Glutamatergic neuron (in vitro differentiated cells): ENCODE measurements at regions not wholly inside any gene's neighbourhood (a gene's known extent, or its start where the extent isn't known, plus 50 kb on each side); places are given as distances from the start of the nearest gene placed in this dataset.

Experiments
- DNase-seq: peaks from one replicate; pipeline ENCODE4 v3.0.0; 2022
- H3K27ac Mint-ChIP-seq: one replicate; pipeline ENCODE4 v1.8.0; 2020; ENCODE audit warnings: mild to moderate bottlenecking, mixed read lengths, inconsistent platforms; ENCODE audit not compliant: unreplicated experiment
- H3K27me3 Mint-ChIP-seq: one replicate; pipeline ENCODE4 v1.8.0; 2020; ENCODE audit warnings: mild to moderate bottlenecking, moderate library complexity, mixed read lengths, inconsistent platforms; ENCODE audit not compliant: unreplicated experiment
- H3K36me3 Mint-ChIP-seq: one replicate; pipeline ENCODE4 v1.8.0; 2020; ENCODE audit warnings: mild to moderate bottlenecking, mixed read lengths, inconsistent platforms; ENCODE audit not compliant: unreplicated experiment
- H3K4me1 Mint-ChIP-seq: one replicate; pipeline ENCODE4 v1.8.0; 2020; ENCODE audit warnings: mild to moderate bottlenecking, low read depth, mixed read lengths, inconsistent platforms; ENCODE audit not compliant: unreplicated experiment
- H3K4me3 Mint-ChIP-seq: one replicate; pipeline ENCODE4 v1.8.0; 2020; ENCODE audit warnings: mild to moderate bottlenecking, mixed read lengths, inconsistent platforms; ENCODE audit not compliant: unreplicated experiment
- H3K9me3 Mint-ChIP-seq: one replicate; pipeline ENCODE4 v1.8.0; 2020; ENCODE audit warnings: mild to moderate bottlenecking, moderate library complexity, mixed read lengths, inconsistent platforms; ENCODE audit not compliant: unreplicated experiment
- CTCF ChIP-seq: fragments of 200-600 bp; sonication (generic); IDR thresholded peaks from one replicate; pipeline ENCODE4 v1.5.0; 2021; ENCODE audit not compliant: partially characterized antibody, unreplicated experiment

- Mint-ChIP-seq H3K4me1 (no peaks in the 10 kb centered on the region), H3K9me3 (peaks cover 24% of the 10 kb centered on the region), H3K27me3 (peaks cover 8% of the 10 kb centered on the region), H3K36me3 (peaks cover 19% of the 10 kb centered on the region), H3K27ac (no peak overlapping the region), H3K4me3 (no peak overlapping the region)
- no peak for DNase-seq
- TF ChIP-seq CTCF: no peak
Measured at GRCh38 chr22:47762141-47762540, 999.7 kb downstream of the TBC1D22A start.

GRCh38 chr22:47759909-47760308 lies 997.5 kb downstream of the TBC1D22A start:
- no peak for TF ChIP-seq CTCF
- H3K4me1 Mint-ChIP-seq: no peaks in the 10 kb centered on the region
- DNase-seq: no peak
- peaks cover 19% of the 10 kb centered on the region for H3K9me3 Mint-ChIP-seq
- H3K27ac Mint-ChIP-seq: no peak overlapping the region
- no peak overlapping the region for H3K4me3 Mint-ChIP-seq
- peaks cover 19% of the 10 kb centered on the region for H3K36me3 Mint-ChIP-seq
- peaks cover 6% of the 10 kb centered on the region for H3K27me3 Mint-ChIP-seq

- Mint-ChIP-seq H3K9me3 (peaks cover 15% of the 10 kb centered on the region), H3K4me3 (no peak overlapping the region), H3K36me3 (peaks cover 15% of the 10 kb centered on the region), H3K27me3 (peaks cover 4% of the 10 kb centered on the region), H3K27ac (no peak overlapping the region), H3K4me1 (no peaks in the 10 kb centered on the region)
- DNase-seq: no peak
- no peak for TF ChIP-seq CTCF
Measured at GRCh38 chr22:47757741-47758140, 995.3 kb downstream of the TBC1D22A start.

- no peak for DNase-seq
- Mint-ChIP-seq H3K36me3 (peaks cover 6% of the 10 kb centered on the region), H3K27me3 (no peaks in the 10 kb centered on the region), H3K4me3 (no peak overlapping the region), H3K4me1 (no peaks in the 10 kb centered on the region), H3K9me3 (peaks cover 5% of the 10 kb centered on the region), H3K27ac (no peak overlapping the region)
- no peak for TF ChIP-seq CTCF
Measured at GRCh38 chr22:47750086-47750485, 987.6 kb downstream of the TBC1D22A start.

- Mint-ChIP-seq H3K27me3 (no peaks in the 10 kb centered on the region), H3K36me3 (peaks cover 6% of the 10 kb centered on the region), H3K9me3 (peaks cover 6% of the 10 kb centered on the region), H3K4me3 (no peak overlapping the region), H3K27ac (no peak overlapping the region), H3K4me1 (no peaks in the 10 kb centered on the region)
- TF ChIP-seq CTCF: no peak
- no peak for DNase-seq
Measured at GRCh38 chr22:47748957-47749356, 986.5 kb downstream of the TBC1D22A start.
